ENCODE measurements at regions not wholly inside any gene's neighbourhood (a gene's known extent, or its start where the extent isn't known, plus 50 kb on each side); places are given as distances from the start of the nearest gene placed in this dataset.

- TF ChIP-seq POLR2AphosphoS5 (IDR thresholded peaks at IDR 0.05) (no peak), CTCF (IDR thresholded peaks at IDR 0.05) (no peak), POLR2A (IDR thresholded peaks at IDR 0.05) (no peak)
Observed at GRCh38 chr15:35756623-35757022, 210.7 kb upstream of the DPH6 start.
